Lower lobe of right lung (tissue), 2 donors: ENCODE measurements at regions not wholly inside any gene's neighbourhood (a gene's known extent, or its start where the extent isn't known, plus 50 kb on each side); places are given as distances from the start of the nearest gene placed in this dataset.

Experiments used
- ATAC-seq, 2 donors: fragments of 200-7000 bp; cut with Tn5 transposase; one replicate each; pipeline ENCODE4 v1.9.1; 2020 to 2022; ENCODE audit warnings: mild to moderate bottlenecking in 2 of 2, moderate library complexity in 2 of 2
- DNase-seq: peaks from one replicate; pipeline ENCODE4 v3.0.0-alpha.2; 2020
- H3K27ac ChIP-seq: fragments of 200-600 bp; one replicate; pipeline ENCODE4 v1.8.0; 2022
- H3K27me3 ChIP-seq: fragments of 200-600 bp; one replicate; pipeline ENCODE4 v1.8.0; 2022; ENCODE audit warnings: low read depth
- H3K36me3 ChIP-seq: fragments of 200-600 bp; one replicate; pipeline ENCODE4 v1.8.0; 2022; ENCODE audit warnings: mild to moderate bottlenecking
- H3K4me1 ChIP-seq: fragments of 200-600 bp; one replicate; pipeline ENCODE4 v1.8.0; 2022
- H3K4me3 ChIP-seq: fragments of 200-600 bp; one replicate; pipeline ENCODE4 v1.8.0; 2022; ENCODE audit warnings: mild to moderate bottlenecking
- H3K9me3 ChIP-seq: fragments of 200-600 bp; one replicate; pipeline ENCODE4 v1.8.0; 2022
- intact Hi-C: fragments of 100-400 bp; cut with DNase I; formaldehyde crosslinking; loops from one replicate; pipeline ENCODE4 v1.11.0; 2022
- TF ChIP-seq, protein P1 (sequence below): fragments of 200-600 bp; IDR thresholded peaks from one replicate; pipeline ENCODE4 v1.8.0; 2022; ENCODE audit warnings: antibody characterized with exemption, mild to moderate bottlenecking
- donor health status: DM: no; HTN: yes; CAD: no; lungs with severe emphysema.

DNA sequence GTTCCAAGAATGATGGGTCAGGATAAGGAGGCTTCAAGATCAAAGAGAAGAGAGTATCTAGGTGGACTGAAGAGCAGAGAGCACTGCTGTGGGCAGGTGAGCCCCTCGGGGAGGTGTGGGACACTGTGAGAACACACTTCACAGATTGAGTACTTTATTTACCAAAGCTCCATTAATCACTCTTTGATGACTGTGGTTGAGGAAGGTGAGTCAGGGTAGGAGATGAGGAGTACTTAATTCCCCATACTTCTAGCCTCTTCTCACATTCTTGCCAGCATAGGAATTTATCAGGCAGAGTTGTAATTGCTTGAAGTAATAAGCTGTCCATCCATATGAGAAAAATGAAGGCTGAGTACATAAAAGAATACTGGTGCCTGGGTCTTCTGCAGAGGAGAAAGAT is 375.3 kb downstream of the PCDH10 start:
- no peak for ATAC-seq

DNA sequence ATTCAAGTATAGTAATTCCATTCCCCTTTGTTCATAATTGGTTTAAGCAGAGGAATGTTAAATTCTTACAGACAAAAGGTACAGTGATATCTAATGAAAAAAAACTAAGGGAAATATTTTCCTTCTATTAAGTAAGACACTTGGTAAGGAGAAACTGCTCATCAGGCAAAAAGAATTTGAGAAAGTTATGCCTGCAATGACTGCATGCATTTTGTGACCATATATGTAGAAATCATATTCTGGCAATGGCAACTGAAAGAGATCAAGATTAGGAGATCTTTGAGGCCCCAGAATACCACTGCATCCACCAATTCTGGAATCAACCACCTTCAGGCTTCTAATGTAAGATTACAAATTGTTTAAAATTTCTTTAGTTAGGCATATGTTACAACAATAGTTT is 364.8 kb downstream of the PCDH10 start:
- Histone ChIP-seq H3K9me3 (peaks cover 12% of the 10 kb centered on the region), H3K27ac (no peak overlapping the region), H3K27me3 (no peaks in the 10 kb centered on the region), H3K36me3 (no peaks in the 10 kb centered on the region), H3K4me1 (no peaks in the 10 kb centered on the region), H3K4me3 (no peak overlapping the region)
- ATAC-seq = no peak
- no peak for DNase-seq
- intact Hi-C loops = no loop called here
- TF ChIP-seq, protein P1, sequence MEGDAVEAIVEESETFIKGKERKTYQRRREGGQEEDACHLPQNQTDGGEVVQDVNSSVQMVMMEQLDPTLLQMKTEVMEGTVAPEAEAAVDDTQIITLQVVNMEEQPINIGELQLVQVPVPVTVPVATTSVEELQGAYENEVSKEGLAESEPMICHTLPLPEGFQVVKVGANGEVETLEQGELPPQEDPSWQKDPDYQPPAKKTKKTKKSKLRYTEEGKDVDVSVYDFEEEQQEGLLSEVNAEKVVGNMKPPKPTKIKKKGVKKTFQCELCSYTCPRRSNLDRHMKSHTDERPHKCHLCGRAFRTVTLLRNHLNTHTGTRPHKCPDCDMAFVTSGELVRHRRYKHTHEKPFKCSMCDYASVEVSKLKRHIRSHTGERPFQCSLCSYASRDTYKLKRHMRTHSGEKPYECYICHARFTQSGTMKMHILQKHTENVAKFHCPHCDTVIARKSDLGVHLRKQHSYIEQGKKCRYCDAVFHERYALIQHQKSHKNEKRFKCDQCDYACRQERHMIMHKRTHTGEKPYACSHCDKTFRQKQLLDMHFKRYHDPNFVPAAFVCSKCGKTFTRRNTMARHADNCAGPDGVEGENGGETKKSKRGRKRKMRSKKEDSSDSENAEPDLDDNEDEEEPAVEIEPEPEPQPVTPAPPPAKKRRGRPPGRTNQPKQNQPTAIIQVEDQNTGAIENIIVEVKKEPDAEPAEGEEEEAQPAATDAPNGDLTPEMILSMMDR = no peak

More for the DNA sequence above, 375.3 kb downstream of the PCDH10 start:
- TF ChIP-seq, protein P1 = no peak
- no peak for DNase-seq
- Histone ChIP-seq H3K27ac (no peak overlapping the region), H3K4me1 (no peaks in the 10 kb centered on the region), H3K9me3 (no peaks in the 10 kb centered on the region), H3K27me3 (no peaks in the 10 kb centered on the region), H3K4me3 (no peak overlapping the region), H3K36me3 (no peaks in the 10 kb centered on the region)
- intact Hi-C loops = no loop called here

DNA sequence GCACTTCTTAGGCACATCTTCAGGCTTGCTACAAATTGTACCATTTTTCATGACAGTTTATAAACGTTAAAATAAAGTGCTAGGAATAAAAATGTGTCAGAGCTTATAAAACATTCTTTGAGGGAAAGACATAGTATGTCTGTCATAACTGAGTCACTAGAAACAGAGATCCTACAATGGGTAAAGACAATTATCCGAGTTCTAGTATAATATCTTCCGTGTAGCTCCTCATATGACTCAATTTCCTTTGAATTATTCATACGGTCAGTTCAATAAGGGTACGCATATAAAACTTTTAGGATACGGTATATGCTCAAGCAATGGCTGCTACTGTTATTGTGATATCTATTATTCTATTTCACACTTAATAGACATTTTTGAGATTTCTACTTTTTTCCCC is 349.1 kb downstream of the PCDH10 start:
- Histone ChIP-seq H3K36me3 (no peaks in the 10 kb centered on the region), H3K9me3 (no peaks in the 10 kb centered on the region), H3K27me3 (no peaks in the 10 kb centered on the region), H3K4me3 (no peak overlapping the region), H3K4me1 (no peaks in the 10 kb centered on the region), H3K27ac (no peak overlapping the region)
- DNase-seq = no peak
- TF ChIP-seq, protein P1 = no peak
- no peak for ATAC-seq
- intact Hi-C loops = no loop called here

GRCh38 chr4:133493776-133494175 is 344.7 kb downstream of the PCDH10 start:
- no peak for ATAC-seq
- Histone ChIP-seq H3K9me3 (no peaks in the 10 kb centered on the region), H3K4me3 (no peak overlapping the region), H3K4me1 (no peaks in the 10 kb centered on the region), H3K36me3 (no peaks in the 10 kb centered on the region), H3K27me3 (no peaks in the 10 kb centered on the region), H3K27ac (no peak overlapping the region)
- TF ChIP-seq, protein P1 = no peak
- DNase-seq = no peak
- intact Hi-C loops = no loop called here

DNA sequence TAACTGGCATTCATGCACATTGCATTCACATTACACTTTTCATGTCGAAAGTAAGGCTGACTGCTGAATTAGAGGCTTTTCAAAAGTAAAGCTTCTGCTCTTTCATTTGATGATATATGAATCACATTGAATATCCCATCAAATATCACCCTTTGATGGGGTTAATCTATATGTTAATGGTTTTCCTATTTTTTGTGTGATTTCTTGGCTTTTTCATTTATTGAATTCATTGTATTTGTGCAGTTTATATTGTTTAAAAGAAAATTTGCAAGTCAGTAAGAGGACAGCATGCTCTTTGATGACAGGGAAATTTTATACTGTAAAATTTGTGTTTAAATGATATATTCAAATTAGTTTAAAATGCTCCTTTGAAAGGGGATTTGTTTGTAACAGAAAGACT is 344.1 kb downstream of the PCDH10 start:
- Histone ChIP-seq H3K9me3 (no peaks in the 10 kb centered on the region), H3K27ac (no peak overlapping the region), H3K4me1 (no peaks in the 10 kb centered on the region), H3K4me3 (no peak overlapping the region), H3K27me3 (no peaks in the 10 kb centered on the region), H3K36me3 (no peaks in the 10 kb centered on the region)
- ATAC-seq (no peak), DNase-seq (no peak)
- TF ChIP-seq, protein P1 = no peak
- intact Hi-C loops = no loop called here

DNA sequence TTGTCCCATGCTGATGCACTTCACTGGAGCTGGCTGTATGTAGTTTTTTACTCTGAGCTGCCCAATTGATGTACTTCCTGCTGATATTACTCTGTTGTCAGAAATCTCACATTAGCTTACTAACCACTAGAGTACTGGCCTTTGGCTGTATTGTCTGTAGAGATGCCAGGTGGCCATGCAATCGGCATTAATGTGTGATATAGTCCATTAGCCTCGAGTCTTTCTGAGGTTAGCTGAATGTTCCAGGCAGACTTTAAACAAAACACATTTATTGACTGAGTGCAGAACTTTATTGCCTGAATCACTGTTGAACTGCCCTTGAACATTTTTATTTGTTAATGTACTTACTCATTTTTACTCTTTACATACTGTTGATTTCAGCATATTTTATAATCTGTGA is 335.2 kb downstream of the PCDH10 start:
- H3K27me3 ChIP-seq = no peaks in the 10 kb centered on the region
- TF ChIP-seq, protein P1 = no peak
- ATAC-seq (no peak), DNase-seq (no peak)
- no peak overlapping the region for H3K4me3 ChIP-seq
- H3K4me1 ChIP-seq = no peaks in the 10 kb centered on the region
- intact Hi-C loops = no loop called here
- H3K36me3 ChIP-seq = no peaks in the 10 kb centered on the region
- H3K9me3 ChIP-seq = no peaks in the 10 kb centered on the region
- no peak overlapping the region for H3K27ac ChIP-seq
